Nephron (organoid): ENCODE measurements at regions not wholly inside any gene's neighbourhood (a gene's known extent, or its start where the extent isn't known, plus 50 kb on each side); places are given as distances from the start of the nearest gene placed in this dataset.

Experiments used
- H3K27ac Mint-ChIP-seq, 3 experiments: 2 replicates each; pipeline ENCODE4 v1.8.0; 2020; ENCODE audit warnings: mixed read lengths in 3 of 3, mild to moderate bottlenecking in 2 of 3, moderate library complexity in 1 of 3
- H3K27me3 Mint-ChIP-seq: 2 replicates; pipeline ENCODE4 v1.8.0; 2021; ENCODE audit warnings: low read depth, mild to moderate bottlenecking, moderate library complexity, mixed read lengths
- H3K36me3 Mint-ChIP-seq: 2 replicates; pipeline ENCODE4 v1.8.0; 2020; ENCODE audit warnings: low read depth, mixed read lengths
- H3K4me1 Mint-ChIP-seq: 2 replicates; pipeline ENCODE4 v1.8.0; 2020; ENCODE audit warnings: mixed read lengths
- H3K4me3 Mint-ChIP-seq, 3 experiments: 2 replicates each; pipeline ENCODE4 v1.8.0; 2020; ENCODE audit warnings: mild to moderate bottlenecking in 3 of 3, mixed read lengths in 3 of 3, moderate library complexity in 2 of 3
- H3K9me3 Mint-ChIP-seq: 2 replicates; pipeline ENCODE4 v1.8.0; 2020; ENCODE audit warnings: mixed read lengths
- TF ChIP-seq, protein P1 (sequence below), 3 experiments: fragments of 200-600 bp; sonication (generic); IDR thresholded peaks; one replicate each; pipeline ENCODE4 v1.5.0; 2021; ENCODE audit warnings: antibody characterized with exemption in 3 of 3; ENCODE audit not compliant: unreplicated experiment in 3 of 3

DNA sequence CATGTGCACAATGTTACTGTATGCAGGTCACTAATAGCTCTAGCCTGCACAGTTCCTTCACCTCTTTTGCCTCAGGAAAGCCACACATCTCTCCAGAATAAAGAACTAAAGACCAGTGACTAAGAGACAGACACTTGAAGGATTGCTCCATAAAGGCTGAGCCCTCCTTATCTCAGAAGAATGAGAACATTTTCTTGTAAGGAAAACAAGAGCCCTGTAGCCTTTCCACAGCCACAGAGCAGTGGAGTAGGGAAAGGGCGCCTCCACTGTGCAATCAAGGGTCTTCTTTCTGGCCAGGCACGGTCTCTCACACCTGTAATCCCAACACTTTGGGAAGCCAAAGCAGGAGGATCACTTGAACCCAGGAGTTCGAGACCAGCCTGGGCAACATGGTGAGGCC, 202.6 kb upstream of the TMEM45B start:
- Mint-ChIP-seq H3K27me3 (peaks cover 10% of the 10 kb centered on the region), H3K9me3 (no peaks in the 10 kb centered on the region), H3K4me1 (peaks cover 23% of the 10 kb centered on the region), H3K36me3 (no peaks in the 10 kb centered on the region), H3K27ac (peak overlapping the region in 1 of 3 experiments; percentile 31), H3K4me3 (no peak overlapping the region)
- TF ChIP-seq, protein P1, sequence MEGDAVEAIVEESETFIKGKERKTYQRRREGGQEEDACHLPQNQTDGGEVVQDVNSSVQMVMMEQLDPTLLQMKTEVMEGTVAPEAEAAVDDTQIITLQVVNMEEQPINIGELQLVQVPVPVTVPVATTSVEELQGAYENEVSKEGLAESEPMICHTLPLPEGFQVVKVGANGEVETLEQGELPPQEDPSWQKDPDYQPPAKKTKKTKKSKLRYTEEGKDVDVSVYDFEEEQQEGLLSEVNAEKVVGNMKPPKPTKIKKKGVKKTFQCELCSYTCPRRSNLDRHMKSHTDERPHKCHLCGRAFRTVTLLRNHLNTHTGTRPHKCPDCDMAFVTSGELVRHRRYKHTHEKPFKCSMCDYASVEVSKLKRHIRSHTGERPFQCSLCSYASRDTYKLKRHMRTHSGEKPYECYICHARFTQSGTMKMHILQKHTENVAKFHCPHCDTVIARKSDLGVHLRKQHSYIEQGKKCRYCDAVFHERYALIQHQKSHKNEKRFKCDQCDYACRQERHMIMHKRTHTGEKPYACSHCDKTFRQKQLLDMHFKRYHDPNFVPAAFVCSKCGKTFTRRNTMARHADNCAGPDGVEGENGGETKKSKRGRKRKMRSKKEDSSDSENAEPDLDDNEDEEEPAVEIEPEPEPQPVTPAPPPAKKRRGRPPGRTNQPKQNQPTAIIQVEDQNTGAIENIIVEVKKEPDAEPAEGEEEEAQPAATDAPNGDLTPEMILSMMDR (IDR thresholded peaks at IDR 0.05; ENCODE audit: unreplicated experiment in 3 of 3) = no peak

DNA sequence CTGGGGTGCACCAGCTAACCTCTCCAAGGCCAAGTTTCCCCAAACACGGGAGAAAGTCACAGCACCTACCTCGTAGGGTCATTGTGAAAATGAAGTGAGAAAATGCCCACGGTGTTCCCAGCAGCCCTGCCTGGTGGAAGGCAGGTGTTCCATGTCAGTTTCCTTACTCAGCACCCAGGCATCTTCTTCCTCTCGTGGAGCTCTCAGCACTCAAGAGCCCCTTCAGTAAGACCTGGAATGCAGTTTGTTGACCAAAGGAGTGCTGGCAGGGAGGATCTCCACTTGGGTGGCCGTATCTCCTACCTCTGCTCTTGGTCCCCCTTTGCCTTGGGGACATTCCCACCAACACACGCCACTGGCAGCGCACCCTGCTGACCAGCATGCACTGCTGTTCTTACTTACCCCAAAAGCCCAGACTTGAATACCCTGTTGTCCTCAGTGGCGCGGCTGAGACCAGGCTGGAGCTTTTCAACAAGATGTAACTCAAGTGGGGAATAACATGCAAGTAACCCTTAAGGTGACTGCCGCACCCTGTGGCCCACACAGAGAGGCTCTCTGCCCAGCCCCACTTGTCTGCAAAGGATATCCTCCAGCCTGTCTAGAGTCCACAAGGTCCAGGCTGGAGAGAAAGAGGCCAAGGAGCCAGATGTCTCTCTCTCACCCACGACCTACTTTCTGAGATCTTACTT, 201.2 kb upstream of the TMEM45B start:
- H3K4me3 Mint-ChIP-seq = no peak overlapping the region
- H3K27me3 Mint-ChIP-seq = peaks cover 16% of the 10 kb centered on the region
- no peaks in the 10 kb centered on the region for H3K36me3 Mint-ChIP-seq
- H3K27ac Mint-ChIP-seq = no peak overlapping the region
- no peaks in the 10 kb centered on the region for H3K9me3 Mint-ChIP-seq
- TF ChIP-seq, protein P1 (IDR thresholded peaks at IDR 0.05; ENCODE audit: unreplicated experiment in 3 of 3) = no peak
- H3K4me1 Mint-ChIP-seq = peaks cover 23% of the 10 kb centered on the region

DNA sequence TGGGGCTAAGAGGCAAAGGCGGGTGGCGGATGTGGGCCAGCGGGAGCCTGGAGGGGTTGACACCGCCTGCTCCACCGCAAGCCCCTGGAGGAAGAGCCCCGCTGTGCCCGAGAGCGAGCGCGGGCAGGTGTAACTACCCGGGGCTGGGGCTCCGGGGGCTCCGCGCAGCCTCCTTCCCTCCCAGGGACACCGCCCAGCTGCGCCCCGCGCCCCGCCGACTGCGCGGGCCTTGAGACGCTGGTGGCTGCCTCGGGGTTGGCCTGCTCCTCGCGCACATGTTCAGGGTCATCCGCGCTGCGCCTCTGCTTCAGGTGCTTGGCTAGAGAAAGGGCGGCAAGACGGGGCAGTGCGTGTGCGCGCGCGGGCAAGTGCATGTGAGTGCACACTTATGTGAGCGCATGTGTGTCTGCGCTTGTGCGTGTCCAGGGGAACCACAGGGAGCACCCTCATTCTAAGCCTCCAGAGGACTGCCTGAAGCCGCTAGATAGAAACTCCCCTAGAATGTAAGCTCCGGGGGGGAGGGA, 197.5 kb upstream of the TMEM45B start:
- TF ChIP-seq, protein P1 (IDR thresholded peaks at IDR 0.05; ENCODE audit: unreplicated experiment in 3 of 3) = no peak
- Mint-ChIP-seq H3K4me1 (no peaks in the 10 kb centered on the region), H3K9me3 (no peaks in the 10 kb centered on the region), H3K27me3 (peaks cover 25% of the 10 kb centered on the region), H3K27ac (no peak overlapping the region), H3K36me3 (no peaks in the 10 kb centered on the region), H3K4me3 (no peak overlapping the region)

DNA sequence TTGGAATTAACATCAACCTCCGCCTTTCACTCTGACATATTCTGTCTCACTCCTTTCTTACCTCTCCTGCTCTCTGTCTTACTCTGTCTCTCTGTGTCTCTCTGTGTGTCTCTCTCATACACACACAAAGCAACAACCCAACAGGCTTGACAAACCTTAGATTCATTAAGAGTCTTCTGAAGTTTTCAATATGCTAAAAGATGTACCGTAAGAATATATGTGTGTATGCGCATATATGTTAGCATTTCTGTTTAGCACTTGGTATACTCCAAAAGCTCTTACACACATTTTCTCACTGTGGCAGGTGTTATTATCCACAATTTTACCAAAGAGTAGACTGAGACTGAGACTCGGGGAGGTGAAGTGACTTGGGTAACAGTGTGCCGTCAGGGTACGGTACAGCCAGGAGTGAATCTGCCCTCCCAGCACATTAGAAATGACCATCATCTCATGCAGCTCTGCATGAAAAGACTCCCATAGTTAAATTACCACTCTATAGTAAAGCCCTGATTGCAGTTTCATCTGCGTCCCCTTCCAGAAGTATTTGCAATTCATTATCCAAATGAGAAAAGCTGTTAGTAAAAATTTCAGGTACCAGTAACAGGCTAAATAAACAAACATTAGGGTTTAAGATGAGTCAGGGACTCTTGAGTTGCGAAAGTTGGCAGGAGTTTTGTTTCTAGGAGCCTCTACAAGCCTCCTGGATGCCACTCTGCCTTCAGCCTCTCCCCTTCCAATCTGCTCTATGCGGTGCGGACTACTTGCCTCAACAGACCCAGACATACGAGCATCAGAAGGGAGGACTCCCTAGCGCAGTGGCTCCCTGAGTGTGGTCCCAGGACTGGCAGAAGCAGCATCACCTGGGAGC, 195.2 kb upstream of the TMEM45B start:
- Mint-ChIP-seq H3K27me3 (peaks cover 25% of the 10 kb centered on the region), H3K27ac (no peak overlapping the region), H3K36me3 (no peaks in the 10 kb centered on the region), H3K4me1 (no peaks in the 10 kb centered on the region), H3K9me3 (peaks cover 3% of the 10 kb centered on the region), H3K4me3 (no peak overlapping the region)
- TF ChIP-seq, protein P1 (IDR thresholded peaks at IDR 0.05; ENCODE audit: unreplicated experiment in 3 of 3) = no peak

DNA sequence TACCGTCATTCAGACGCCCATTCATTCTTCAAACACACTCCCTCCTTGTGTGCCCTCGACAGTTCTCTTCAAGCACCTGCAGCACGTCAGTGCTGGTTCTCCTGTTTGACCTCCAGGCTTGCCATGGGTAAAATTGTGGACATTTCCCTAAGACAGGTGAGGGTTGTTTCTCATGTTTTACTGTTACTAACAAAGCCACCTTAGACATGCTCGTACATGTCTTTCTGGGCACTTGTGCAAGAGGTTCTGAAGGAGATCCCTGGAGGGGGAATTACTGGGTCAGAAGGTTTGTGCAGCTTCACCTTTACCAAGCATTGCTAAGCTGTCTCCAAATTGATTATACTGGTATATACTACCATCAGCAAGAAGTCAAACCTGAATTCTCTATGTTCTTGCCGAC, 189.7 kb upstream of the TMEM45B start:
- H3K36me3 Mint-ChIP-seq = no peaks in the 10 kb centered on the region
- no peak overlapping the region for H3K27ac Mint-ChIP-seq
- no peaks in the 10 kb centered on the region for H3K27me3 Mint-ChIP-seq
- TF ChIP-seq, protein P1 (IDR thresholded peaks at IDR 0.05; ENCODE audit: unreplicated experiment in 3 of 3) = no peak
- H3K9me3 Mint-ChIP-seq = peaks cover 22% of the 10 kb centered on the region
- no peaks in the 10 kb centered on the region for H3K4me1 Mint-ChIP-seq
- no peak overlapping the region for H3K4me3 Mint-ChIP-seq
